ENCODE measurements at regions not wholly inside any gene's neighbourhood (a gene's known extent, or its start where the extent isn't known, plus 50 kb on each side); places are given as distances from the start of the nearest gene placed in this dataset.

- CTCF ChIA-PET: no interaction called here
- H3K27ac ChIP-seq (ENCODE audit: extremely low read depth, low read depth, low read length): no peak overlapping the region
- no peak overlapping the region for H3K4me3 ChIP-seq (ENCODE audit: low read depth, low read length)
- no peaks in the 10 kb centered on the region for H3K9me3 ChIP-seq (ENCODE audit: control insufficient read depth, insufficient read depth, low read depth, low read length)
- POLR2A ChIA-PET: no interaction called here
- TF ChIP-seq ZNF433 (tag by site-specific recombination; IDR thresholded peaks at IDR 0.05; ENCODE audit: low read depth) (no peak), SCRT2 (tag by site-specific recombination; IDR thresholded peaks at IDR 0.05) (no peak), ZNF112 (tag by site-specific recombination; IDR thresholded peaks at IDR 0.05) (no peak), HIC1 (tag by site-specific recombination; IDR thresholded peaks at IDR 0.05) (no peak), REPIN1 (tag by site-specific recombination; IDR thresholded peaks at IDR 0.05; ENCODE audit: low read depth) (no peak), ZNF660 (tag by site-specific recombination; IDR thresholded peaks at IDR 0.05) (no peak), RBAK (tag by site-specific recombination; IDR thresholded peaks at IDR 0.05) (no peak), ZBTB1 (tag by site-specific recombination; IDR thresholded peaks at IDR 0.05) (no peak), ZNF639 (tag by site-specific recombination; IDR thresholded peaks at IDR 0.05) (no peak), TRIM28 (IDR thresholded peaks at IDR 0.05; ENCODE audit: borderline replicate concordance, low read length) (no peak), REST (tag by site-specific recombination; IDR thresholded peaks at IDR 0.05) (no peak), BCL11B (tag by site-specific recombination; IDR thresholded peaks at IDR 0.05; ENCODE audit: low read depth) (no peak)
- TF ChIP-seq, protein P1, sequence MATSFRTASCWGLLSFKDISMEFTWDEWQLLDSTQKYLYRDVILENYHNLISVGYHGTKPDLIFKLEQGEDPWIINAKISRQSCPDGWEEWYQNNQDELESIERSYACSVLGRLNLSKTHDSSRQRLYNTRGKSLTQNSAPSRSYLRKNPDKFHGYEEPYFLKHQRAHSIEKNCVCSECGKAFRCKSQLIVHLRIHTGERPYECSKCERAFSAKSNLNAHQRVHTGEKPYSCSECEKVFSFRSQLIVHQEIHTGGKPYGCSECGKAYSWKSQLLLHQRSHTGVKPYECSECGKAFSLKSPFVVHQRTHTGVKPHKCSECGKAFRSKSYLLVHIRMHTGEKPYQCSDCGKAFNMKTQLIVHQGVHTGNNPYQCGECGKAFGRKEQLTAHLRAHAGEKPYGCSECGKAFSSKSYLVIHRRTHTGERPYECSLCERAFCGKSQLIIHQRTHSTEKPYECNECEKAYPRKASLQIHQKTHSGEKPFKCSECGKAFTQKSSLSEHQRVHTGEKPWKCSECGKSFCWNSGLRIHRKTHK (tag by site-specific recombination; IDR thresholded peaks at IDR 0.05): no peak
- TF ChIP-seq, protein P2, sequence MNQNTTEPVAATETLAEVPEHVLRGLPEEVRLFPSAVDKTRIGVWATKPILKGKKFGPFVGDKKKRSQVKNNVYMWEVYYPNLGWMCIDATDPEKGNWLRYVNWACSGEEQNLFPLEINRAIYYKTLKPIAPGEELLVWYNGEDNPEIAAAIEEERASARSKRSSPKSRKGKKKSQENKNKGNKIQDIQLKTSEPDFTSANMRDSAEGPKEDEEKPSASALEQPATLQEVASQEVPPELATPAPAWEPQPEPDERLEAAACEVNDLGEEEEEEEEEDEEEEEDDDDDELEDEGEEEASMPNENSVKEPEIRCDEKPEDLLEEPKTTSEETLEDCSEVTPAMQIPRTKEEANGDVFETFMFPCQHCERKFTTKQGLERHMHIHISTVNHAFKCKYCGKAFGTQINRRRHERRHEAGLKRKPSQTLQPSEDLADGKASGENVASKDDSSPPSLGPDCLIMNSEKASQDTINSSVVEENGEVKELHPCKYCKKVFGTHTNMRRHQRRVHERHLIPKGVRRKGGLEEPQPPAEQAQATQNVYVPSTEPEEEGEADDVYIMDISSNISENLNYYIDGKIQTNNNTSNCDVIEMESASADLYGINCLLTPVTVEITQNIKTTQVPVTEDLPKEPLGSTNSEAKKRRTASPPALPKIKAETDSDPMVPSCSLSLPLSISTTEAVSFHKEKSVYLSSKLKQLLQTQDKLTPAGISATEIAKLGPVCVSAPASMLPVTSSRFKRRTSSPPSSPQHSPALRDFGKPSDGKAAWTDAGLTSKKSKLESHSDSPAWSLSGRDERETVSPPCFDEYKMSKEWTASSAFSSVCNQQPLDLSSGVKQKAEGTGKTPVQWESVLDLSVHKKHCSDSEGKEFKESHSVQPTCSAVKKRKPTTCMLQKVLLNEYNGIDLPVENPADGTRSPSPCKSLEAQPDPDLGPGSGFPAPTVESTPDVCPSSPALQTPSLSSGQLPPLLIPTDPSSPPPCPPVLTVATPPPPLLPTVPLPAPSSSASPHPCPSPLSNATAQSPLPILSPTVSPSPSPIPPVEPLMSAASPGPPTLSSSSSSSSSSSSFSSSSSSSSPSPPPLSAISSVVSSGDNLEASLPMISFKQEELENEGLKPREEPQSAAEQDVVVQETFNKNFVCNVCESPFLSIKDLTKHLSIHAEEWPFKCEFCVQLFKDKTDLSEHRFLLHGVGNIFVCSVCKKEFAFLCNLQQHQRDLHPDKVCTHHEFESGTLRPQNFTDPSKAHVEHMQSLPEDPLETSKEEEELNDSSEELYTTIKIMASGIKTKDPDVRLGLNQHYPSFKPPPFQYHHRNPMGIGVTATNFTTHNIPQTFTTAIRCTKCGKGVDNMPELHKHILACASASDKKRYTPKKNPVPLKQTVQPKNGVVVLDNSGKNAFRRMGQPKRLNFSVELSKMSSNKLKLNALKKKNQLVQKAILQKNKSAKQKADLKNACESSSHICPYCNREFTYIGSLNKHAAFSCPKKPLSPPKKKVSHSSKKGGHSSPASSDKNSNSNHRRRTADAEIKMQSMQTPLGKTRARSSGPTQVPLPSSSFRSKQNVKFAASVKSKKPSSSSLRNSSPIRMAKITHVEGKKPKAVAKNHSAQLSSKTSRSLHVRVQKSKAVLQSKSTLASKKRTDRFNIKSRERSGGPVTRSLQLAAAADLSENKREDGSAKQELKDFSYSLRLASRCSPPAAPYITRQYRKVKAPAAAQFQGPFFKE (tag by site-specific recombination; IDR thresholded peaks at IDR 0.05; ENCODE audit: borderline replicate concordance): no peak
- no peaks in the 10 kb centered on the region for H3K36me3 ChIP-seq (ENCODE audit: control insufficient read depth in 2 of 2, insufficient read depth in 1 of 2, low read length in 2 of 2)
- H3K4me1 ChIP-seq (ENCODE audit: control insufficient read depth, insufficient read depth, low read length): no peaks in the 10 kb centered on the region
These were observed 1290.9 kb downstream of the PCDH18 start for GRCh38 chr4:136241221-136241986.
